NCI-H1694 treated with DMSO at 0.1 percent for 48 hours (cell line): ENCODE measurements at regions not wholly inside any gene's neighbourhood (a gene's known extent, or its start where the extent isn't known, plus 50 kb on each side); places are given as distances from the start of the nearest gene placed in this dataset.
"Not testable (repeated sequence)": the region's sequence is repeated elsewhere in the genome, so short reads cannot be mapped to it uniquely, and the experiment has no call there.

Experiments used
- DNase-seq: peaks from one replicate; lab custom pipeline; 2025; lab: John Stamatoyannopoulos, UW

DNA sequence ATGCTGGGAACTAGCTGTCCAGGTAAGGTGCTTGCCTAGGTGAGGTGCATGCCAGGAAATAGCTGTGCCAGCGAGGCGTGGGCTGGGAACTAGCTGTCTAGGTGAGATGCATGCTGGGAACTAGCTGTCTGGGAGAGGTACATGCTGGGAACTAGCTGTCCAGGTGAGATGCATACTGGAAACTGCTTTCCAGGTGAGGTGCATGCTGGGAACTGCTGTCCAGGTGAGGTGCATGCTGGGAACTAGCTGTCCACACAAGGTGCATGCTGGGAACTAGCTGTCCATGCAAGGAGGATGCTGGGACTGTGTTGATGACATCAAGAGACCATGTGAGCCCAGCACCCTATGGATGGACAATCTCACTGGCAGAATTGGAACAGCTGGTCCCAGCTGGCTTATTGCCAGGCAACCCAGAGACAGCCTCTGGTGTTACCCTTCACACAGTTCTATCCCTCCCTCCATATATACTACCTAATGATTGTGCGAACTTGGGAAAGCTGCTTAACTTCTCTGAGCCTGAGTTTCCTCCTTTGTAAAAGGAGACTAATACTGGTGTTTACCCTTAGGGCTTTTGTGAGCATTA lies 479.9 kb upstream of the RBFOX1 start:
- no peak for DNase-seq

DNA sequence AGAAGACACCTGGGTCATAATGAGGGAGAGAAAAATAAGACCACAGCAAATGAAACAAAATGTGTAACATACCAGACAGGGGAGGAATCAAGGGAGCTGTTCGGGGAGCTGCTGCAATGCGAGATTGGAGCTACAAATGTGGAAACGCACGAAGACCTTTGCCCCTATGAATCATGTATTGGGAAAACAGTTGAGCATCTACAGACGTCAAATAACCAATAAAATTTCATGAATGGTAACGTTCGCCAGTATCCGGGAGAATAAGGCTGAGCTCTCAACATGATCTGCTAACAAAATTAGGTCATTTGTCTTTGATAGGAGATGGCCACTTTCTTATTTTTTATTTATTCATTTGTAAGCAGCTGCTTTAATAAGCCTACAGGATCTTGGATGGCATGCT lies 486.2 kb upstream of the RBFOX1 start:
- no peak for DNase-seq

DNA sequence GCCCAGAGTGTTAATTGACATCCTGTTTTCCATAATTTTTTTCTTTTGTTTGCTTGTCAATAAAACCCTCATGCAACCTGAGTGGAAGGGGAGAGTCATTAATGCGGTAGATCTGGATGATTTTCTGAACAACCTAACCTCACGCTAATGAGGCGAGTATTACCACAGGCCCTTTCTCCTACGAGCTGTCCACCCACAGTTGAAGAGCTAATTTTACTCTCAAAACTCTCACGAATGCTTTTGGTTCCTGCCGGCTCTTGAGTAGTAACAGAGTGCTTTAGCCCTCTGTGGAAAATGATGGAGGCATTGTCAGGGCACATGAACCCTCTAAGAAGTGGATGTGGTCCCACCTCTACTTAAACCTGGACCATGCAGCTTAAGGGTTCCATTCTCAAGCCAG lies 491.3 kb upstream of the RBFOX1 start:
- no peak for DNase-seq

DNA sequence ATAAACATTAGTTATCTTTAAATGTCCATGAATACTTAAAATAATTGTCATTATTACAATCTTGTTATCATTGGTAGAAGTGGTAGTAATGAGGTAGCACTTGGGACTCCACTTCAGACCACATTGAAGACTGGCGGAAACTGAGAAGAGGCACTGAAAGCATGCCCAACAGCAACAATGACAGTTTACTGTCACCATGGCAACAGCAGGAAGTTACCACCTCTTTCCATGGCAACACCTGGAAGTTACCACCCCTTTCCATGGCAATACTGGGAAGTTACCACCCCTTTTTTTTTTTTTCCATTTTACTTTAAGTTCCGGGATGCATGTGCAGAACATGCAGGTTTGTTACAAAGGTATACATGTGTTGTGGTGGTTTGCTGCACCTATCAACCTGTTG lies 494.9 kb upstream of the RBFOX1 start:
- no peak for DNase-seq

DNA sequence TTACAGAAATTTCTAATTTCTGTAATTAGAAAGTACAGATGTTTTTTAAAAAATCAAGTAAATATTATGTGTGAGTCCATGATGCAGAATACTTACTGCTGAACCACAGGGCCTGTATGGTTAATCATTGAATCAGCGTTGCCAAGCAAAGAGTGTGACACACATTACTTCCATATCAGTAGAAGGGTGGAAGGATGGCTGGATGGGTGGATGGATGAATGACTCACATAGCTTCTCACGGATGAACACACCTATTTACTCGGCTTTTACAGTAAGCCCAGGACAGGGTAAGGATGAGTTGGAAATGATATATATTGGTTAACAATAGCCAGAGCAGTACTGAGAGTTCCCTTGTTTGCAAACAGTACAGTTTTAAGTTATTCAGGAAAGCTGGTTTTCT lies 495.9 kb upstream of the RBFOX1 start:
- DNase-seq = no peak

DNA sequence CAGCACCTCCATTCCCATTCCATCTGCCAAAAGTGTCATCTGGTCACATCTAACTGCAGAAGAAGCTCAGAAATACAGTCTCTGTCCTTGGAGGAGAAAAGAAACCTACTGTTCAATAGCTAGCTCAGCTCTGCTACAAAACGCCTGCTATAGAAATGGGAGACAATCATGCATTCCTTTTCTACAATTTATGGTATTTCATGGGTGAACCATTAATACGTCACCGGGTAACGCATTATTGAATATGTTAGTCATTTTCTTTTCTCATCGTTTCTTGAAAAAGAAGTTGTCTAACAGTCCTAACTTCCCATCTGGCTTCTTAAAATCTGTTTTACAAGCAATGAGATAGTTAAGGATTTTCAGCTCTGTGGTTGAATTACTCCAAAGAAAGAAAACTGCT lies 496.7 kb upstream of the RBFOX1 start:
- DNase-seq = no peak

- DNase-seq = no peak
These were observed 497.1 kb upstream of the RBFOX1 start for GRCh38 chr16:6835516-6835915.

DNA sequence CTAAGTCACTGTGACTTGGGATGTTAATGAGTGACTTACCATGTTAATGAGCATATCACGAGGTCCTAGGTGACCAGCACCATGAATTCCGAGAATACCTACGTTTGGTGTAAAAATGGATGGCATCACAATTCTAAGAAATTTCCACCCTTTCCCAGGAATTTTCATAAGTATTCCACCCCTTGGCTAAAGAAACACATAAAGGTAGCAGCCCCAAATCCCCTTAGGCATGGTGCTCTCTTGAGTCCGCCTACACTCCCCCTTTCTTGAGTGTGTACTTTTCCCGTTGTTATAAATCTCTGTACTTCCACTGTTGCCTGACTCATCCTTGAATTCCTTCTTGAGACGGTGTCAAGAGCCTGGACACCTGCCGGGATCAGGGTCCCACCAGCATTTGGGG lies 504.0 kb upstream of the RBFOX1 start:
- DNase-seq = no peak

GRCh38 chr16:6827931-6828330 lies 504.7 kb upstream of the RBFOX1 start:
- no peak for DNase-seq

DNA sequence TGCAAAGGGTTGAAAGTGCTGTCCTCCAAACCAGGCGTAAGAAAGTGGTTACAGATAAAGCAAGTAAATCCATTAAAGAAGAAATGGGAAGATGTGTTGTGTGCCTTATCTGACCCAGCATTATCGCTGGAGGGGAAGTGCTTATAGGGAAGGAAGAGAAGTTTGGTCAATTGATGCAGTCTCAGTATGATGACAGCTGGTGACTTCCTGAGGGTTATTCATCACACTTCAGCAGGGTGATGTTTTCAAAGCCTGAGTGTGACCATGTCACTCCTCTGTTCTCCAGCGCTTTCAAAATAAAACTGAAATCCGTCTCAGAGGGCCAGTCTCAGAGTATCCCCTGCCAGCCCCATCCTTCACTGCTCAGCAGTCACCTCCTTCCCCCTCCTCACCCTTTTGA lies 505.4 kb upstream of the RBFOX1 start:
- no peak for DNase-seq

DNA sequence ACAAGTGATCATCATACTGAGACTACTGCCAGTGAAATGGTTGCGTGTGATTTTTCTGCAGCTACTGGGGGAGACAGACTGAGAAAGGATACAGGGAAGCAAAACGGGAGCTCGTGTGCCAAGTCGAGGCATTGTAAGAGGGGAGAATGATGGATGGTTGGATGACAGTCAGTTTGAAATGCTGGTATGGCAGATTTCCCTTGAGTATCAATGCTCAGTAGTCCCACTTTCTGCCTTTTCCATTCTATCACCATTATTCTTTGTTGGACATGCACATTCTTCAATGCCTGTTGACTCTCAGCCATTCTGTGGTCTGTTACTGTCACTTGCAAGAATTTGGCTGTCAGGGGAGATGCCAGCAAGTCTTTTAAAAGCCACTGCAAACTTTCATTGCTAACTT lies 510.6 kb upstream of the RBFOX1 start:
- no peak for DNase-seq

DNA sequence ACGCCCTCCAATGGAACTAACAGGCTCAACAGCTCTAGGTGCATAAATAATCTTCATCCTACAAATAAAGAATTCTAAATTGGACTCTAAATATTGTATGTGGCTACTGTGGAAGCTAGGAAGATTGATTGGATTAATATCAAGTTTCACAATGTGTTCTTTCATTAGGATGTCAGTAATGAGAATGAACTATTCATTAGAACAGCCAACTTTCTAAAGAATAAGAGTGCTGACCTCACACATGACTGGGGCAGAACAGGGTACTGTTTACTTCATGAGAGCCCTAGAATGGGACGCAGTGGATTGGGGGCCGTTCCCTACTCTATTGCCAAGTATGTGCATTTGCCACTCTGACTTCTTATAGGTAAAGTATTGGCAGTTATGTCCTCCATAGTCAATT lies 528.2 kb upstream of the RBFOX1 start:
- DNase-seq = no peak

DNA sequence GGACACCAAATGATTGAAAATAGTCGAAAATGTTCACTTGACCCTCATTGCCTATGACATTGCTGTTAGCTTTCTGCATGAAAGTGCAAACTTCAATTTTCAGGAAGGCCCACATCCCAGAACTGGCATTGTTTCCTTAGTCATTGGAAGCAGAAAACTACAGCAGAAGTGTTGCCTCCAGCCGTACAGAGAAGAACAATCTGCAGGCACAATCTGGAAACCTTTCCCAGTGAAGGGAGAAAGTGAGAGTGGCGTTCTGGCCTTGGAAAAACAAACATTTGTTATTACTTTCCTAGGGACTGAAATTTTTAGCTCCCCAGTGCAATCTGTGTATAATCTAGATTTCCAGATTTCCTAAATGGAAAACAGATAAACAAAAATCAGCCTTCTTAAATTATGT lies 529.5 kb upstream of the RBFOX1 start:
- DNase-seq = no peak

DNA sequence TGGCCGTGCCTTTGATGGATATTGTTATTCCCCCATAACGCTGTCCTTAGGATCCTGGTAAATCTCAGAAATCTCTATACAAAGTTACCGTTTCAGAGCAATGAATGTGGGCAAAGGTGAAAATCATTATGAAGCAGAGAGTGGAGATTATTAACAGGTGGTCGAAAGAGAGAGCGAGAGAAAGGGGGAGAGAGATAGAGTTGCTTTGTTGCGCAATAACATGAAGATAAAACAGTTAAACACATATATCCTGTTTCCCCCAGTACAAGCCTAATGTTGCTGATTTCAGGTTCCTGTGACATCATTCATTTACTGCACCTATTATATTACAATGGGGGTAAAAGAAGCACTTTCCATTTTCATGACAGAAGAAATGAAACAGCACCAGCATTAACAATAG lies 535.4 kb upstream of the RBFOX1 start:
- no peak for DNase-seq

DNA sequence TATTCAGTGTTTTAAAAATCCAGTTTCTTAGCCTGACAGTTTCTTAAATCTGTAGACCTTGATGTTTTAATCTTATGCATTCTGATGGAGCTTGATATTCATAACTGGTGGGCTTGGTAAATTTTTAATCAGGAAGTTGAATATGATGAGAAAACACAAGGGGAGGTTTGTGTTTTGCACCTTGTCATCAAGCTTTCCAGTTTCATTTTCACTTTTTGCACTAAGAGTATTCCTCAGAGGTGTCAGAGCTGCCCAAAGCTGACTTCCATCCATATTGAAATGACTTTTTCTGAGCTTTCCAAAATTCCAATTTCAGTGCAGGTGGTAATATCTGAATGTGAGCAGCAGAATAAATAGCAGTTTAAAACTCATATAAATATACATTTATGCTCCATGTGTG lies 555.0 kb upstream of the RBFOX1 start:
- no peak for DNase-seq

GRCh38 chr16:6775712-6776111 lies 556.9 kb upstream of the RBFOX1 start:
- DNase-seq = no peak

- no peak for DNase-seq
These were observed 560.7 kb upstream of the RBFOX1 start for GRCh38 chr16:6771956-6772355.

- DNase-seq = no peak
These were observed 579.1 kb upstream of the RBFOX1 start for GRCh38 chr16:6753553-6753952.

GRCh38 chr16:6751191-6751590 lies 581.5 kb upstream of the RBFOX1 start:
- DNase-seq = no peak

GRCh38 chr16:6749698-6750097 lies 582.9 kb upstream of the RBFOX1 start:
- DNase-seq = no peak

GRCh38 chr16:6736302-6736701 lies 596.3 kb upstream of the RBFOX1 start:
- not testable (repeated sequence) for DNase-seq

DNA sequence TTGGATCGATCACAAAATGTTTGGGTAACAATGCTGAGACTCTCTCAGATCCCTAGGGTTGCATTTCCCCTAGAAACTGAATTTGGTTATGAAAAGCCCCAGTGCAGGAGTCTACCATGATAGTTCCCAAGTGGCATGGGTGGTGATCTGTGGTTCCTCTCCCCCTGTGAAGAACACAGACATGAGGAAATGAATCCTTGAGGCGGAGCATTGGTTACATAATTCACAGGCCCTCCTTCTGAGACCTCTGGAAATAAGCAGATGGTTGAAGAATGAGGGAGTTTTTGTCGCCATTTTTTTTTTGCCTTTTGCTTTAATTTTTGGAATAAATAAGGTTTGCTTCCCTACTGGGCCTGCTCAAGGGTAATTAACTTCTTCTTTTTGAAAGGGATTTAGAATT lies 597.0 kb upstream of the RBFOX1 start:
- no peak for DNase-seq

- DNase-seq = no peak
These were observed 600.5 kb upstream of the RBFOX1 start for GRCh38 chr16:6732166-6732565.

DNA sequence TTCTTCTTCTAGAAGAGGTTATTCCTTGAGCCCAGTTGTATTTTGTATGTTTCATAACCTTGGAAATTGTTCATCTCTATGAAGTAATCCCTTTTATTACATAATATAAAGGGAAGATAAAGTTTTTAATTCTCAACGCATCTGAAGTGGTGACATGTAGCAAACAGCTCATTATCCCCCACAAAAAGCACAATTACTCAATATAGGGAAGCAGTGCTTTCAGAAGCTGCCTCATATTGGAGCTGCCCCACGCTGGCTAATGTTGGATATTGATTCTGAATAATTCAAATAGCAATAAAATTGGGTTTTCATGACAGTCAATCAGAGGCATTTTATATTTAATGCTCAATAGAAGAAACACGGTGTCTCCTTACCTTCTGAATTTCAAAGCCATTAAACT lies 604.3 kb upstream of the RBFOX1 start:
- no peak for DNase-seq

GRCh38 chr16:6726621-6727020 lies 606.0 kb upstream of the RBFOX1 start:
- DNase-seq = no peak
